AG09319 (cell line): ENCODE measurements at regions not wholly inside any gene's neighbourhood (a gene's known extent, or its start where the extent isn't known, plus 50 kb on each side); places are given as distances from the start of the nearest gene placed in this dataset.

Experiments used
- DNase-seq: peaks from one replicate; pipeline ENCODE4 v3.0.0-alpha.2; 2010; ENCODE audit warnings: low read depth; ENCODE audit errors: extremely low read depth
- TF ChIP-seq, protein P1 (sequence below): IDR thresholded peaks from 2 replicates; pipeline ENCODE4 v1.5.1; 2011; ENCODE audit warnings: low read depth, mild to moderate bottlenecking, inconsistent platforms, low read length, moderate library complexity

DNA sequence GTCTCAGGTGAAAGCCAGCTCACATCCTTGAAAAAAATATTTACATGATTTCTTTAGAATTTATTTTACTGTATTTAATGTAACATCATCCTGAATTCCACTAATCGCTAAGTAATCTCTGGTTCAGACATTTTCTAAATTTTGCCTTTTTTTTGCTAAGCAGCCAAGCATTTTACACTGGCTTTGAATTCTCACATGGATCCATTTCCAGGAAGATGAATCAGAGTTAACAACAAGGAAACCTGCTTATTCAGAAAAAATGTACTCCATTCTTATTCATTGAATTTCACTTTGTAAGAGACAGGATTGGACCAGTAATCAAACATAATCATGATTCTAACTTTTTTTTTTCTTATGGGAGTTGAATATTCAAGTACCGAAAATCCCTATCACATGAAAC lies 1785.1 kb upstream of the FLRT2 start:
- TF ChIP-seq, protein P1, sequence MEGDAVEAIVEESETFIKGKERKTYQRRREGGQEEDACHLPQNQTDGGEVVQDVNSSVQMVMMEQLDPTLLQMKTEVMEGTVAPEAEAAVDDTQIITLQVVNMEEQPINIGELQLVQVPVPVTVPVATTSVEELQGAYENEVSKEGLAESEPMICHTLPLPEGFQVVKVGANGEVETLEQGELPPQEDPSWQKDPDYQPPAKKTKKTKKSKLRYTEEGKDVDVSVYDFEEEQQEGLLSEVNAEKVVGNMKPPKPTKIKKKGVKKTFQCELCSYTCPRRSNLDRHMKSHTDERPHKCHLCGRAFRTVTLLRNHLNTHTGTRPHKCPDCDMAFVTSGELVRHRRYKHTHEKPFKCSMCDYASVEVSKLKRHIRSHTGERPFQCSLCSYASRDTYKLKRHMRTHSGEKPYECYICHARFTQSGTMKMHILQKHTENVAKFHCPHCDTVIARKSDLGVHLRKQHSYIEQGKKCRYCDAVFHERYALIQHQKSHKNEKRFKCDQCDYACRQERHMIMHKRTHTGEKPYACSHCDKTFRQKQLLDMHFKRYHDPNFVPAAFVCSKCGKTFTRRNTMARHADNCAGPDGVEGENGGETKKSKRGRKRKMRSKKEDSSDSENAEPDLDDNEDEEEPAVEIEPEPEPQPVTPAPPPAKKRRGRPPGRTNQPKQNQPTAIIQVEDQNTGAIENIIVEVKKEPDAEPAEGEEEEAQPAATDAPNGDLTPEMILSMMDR: no peak
- DNase-seq: no peak

DNA sequence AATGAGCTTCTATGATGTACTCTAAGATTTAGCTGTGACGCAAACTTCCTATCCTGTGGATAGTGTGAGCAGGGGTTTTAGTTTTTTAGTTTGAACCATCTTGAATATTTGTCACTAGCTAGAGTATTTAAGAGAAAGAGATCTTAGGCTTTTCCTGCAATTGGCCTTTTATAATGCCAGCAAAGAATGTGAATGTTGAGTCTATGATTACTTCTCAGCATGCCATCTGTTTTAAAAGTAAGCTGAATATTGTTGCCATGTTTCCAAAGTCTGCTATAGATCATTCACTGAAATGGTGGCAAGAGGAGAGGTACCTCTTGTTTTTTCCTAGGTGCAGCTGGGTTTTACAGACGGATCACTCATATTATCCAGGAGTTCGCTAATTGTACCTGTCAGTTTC lies 1783.6 kb upstream of the FLRT2 start:
- no peak for DNase-seq
- TF ChIP-seq, protein P1: no peak

DNA sequence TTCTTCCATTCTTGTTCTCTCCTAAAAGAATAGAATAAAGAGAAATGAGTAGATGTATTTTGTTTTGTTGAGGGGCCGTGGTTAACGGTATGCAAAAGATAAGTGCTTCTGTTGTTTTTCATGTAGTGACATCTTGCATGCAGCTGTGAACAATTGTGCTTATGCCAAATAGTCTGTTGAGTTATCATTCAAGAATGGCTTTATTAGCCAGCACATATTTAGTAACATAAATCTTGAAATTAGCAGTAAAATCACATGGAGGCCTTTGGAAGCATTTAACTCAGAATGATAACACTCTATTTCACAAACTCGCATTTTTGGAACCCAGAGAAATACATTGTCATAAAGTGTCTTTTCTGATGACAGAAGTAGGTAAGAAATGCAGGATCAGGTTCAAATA lies 1772.0 kb upstream of the FLRT2 start:
- peak; percentile 25 for DNase-seq
- TF ChIP-seq, protein P1: no peak

DNA sequence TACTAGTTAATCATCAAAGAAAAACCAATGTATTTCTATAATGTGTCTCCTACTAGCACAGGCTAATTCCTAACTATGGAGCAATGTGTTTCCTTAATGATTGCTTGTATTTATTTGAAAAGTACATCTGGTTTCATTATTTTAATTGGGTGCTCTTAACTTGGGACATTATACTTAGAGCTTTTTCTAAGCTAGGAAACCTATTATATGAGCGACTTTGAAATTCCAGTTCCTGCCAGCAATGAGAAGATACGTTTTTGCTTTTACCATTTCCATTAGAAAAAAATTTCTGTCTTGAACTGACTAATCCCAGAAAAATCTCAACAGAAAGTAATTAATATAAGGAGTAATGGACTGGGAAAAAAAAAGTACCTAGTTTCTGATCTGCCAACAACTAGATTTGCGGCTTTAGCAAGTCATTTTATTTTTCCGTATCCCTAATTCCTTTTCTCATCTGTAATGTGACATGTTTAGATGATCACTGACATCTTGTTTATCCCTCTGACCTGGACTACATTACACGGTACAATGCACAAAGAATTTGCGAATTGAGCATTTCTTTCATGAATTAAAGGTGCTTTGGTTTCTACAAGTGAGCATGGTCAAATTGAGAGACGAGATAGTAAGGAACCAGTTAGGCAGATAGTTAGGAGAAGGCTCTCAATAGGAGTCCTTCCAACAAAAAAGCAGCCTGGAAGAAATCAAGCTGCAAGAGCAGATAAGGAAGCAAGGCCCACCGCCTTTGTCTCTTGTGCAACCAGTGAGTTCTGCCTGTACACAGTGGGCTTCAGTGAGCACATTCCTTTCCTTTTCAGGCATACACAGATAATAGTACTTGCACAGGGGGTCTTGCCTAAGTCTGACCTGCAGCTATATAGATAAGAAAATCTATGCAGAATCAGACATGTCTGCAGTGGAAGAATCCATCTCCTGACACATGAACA lies 1765.0 kb upstream of the FLRT2 start:
- TF ChIP-seq, protein P1: no peak
- DNase-seq: peak; percentile 3

DNA sequence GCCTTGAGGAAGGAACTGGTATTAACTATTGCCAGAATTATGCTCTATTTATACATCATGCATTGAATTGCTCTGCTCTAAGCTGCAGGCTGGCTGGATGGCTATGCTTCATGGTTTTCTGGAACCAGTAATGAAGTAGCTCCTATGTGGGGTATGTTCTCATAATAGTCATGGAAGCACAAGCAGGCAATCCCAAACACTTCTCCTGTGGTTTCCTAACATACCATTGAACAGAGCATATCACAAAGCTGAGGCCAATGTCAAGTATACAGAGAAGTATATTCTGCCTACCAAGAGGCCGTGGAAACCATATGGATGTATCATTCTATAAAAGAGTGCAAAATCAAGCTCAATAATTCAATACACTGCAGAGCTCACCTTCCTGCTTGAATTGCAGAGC lies 1752.4 kb upstream of the FLRT2 start:
- DNase-seq: no peak
- TF ChIP-seq, protein P1: no peak

DNA sequence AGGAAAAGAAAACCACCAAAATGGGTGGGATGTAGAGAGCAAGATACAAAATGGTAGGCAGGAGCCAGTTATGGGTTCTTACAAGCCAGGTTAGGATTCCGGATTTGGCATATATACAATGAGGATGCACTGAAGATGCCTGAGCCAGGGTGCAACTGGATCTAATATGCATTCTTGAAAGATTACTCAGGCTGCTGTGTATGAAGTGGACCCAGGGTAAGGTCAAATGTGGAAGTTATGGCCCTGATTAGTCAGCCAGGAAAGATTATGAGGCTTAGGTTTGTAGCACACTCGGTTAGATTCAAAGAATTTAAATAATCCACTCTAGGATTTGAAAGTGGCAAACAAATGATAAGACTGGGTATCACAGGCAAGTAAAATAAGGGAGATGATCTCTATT lies 1750.7 kb upstream of the FLRT2 start:
- DNase-seq: no peak

DNA sequence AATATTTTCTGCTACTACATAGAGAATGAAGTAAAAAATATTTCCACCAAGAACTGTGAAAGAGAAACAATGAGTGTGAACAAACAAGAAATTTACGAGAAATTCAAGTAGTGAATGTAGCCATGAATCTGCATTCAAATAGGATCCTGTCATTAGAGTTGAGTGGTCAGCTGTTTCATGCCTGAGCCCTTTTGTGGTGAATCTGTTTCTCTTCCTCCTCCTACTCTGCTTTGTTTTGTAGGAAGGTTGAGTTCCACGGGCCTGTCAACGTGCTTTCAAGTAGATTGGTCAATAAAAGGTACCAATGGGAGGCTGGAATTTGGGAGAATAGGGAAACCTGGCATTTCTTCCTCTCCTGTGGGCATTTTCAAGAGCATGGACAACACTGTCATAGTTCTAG lies 1749.6 kb upstream of the FLRT2 start:
- TF ChIP-seq, protein P1: no peak
- no peak for DNase-seq

More for the DNA sequence above, 1750.7 kb upstream of the FLRT2 start:
- TF ChIP-seq, protein P1: no peak
